GM12878 (cell line): ENCODE measurements at regions not wholly inside any gene's neighbourhood (a gene's known extent, or its start where the extent isn't known, plus 50 kb on each side); places are given as distances from the start of the nearest gene placed in this dataset.

Source experiments
- ATAC-seq: fragments of 200-7000 bp; cut with Tn5 transposase; 3 replicates; pipeline ENCODE4 v1.9.1; 2020; ENCODE audit warnings: mild to moderate bottlenecking, moderate library complexity
- BruUV-seq: library from RNA; stranded (reverse); fragments of 400-500 nt; replicated peaks from 2 replicates; lab custom pipeline; 2021; lab: Mats Ljungman, UMichigan
- CTCF ChIA-PET: fragments of 300-600 bp; sonication (Branson Sonifier 250); formaldehyde crosslinking; extraction: SDS; loops from one replicate; lab custom pipeline; 2021; ENCODE audit warnings: inconsistent platforms; lab: Yijun Ruan, JAX
- POLR2A ChIA-PET: fragments of 350-600 bp; formaldehyde crosslinking; extraction: SDS; loops from one replicate; lab custom pipeline; 2021; ENCODE audit warnings: inconsistent platforms; lab: Charles Lee
- RAD21 ChIA-PET: fragments of 300-600 bp; sonication (Branson Sonifier 250); formaldehyde crosslinking; loops from one replicate; lab custom pipeline; 2023; ENCODE audit warnings: antibody characterized with exemption; ENCODE audit not compliant: unreplicated experiment; lab: Charles Lee
- SMC1A ChIA-PET: fragments of 300-600 bp; sonication (Branson Sonifier 250); formaldehyde crosslinking; loops from one replicate; lab custom pipeline; 2023; ENCODE audit not compliant: unreplicated experiment, uncharacterized antibody; lab: Charles Lee
- DNase-seq: peaks from one replicate; pipeline ENCODE4 v3.0.0-alpha.2; 2011; ENCODE audit warnings: low read depth, low spot score
- FAIRE-seq: peaks from 3 replicates; lab custom pipeline; 2011; peaks lifted over from hg19 to GRCh38; lab: Jason Lieb, UNC
- H2AFZ ChIP-seq: 2 replicates; pipeline ENCODE4 v1.6.0; 2011; ENCODE audit warnings: low read depth, low read length, control low read depth; ENCODE audit not compliant: control insufficient read depth
- H3K27ac ChIP-seq: 2 replicates; pipeline ENCODE4 v1.5.1; 2011; ENCODE audit warnings: control low read depth; ENCODE audit not compliant: control insufficient read depth, insufficient read depth
- H3K27me3 ChIP-seq, 2 experiments: replicated peaks in 1 of 2; 2 replicates each; pipeline versions ENCODE4 v1.6.0 to v1.6.1; 2011; ENCODE audit warnings: low read length in 1 of 2; ENCODE audit not compliant: control insufficient read depth in 2 of 2, insufficient read depth in 2 of 2
- H3K36me3 ChIP-seq, 2 experiments: 2 replicates each; pipeline ENCODE4 v1.5.1; 2011; ENCODE audit warnings: low read length in 1 of 2; ENCODE audit not compliant: control insufficient read depth in 2 of 2, insufficient read depth in 2 of 2
- H3K4me1 ChIP-seq: 2 replicates; pipeline ENCODE4 v1.6.1; 2011; ENCODE audit warnings: mild to moderate bottlenecking, low read length, moderate library complexity, mixed read lengths; ENCODE audit not compliant: control insufficient read depth, insufficient read depth
- H3K4me2 ChIP-seq: 2 replicates; pipeline ENCODE4 v1.6.0; 2011; ENCODE audit warnings: control low read depth; ENCODE audit not compliant: control insufficient read depth, insufficient read depth
- H3K4me3 ChIP-seq: fragments of 200-600 bp; sonication (generic); 2 replicates; pipeline ENCODE4 v1.5.1; 2016
- H3K79me2 ChIP-seq: 2 replicates; pipeline ENCODE4 v1.6.0; 2011; ENCODE audit warnings: low read length; ENCODE audit not compliant: control insufficient read depth, insufficient read depth
- H3K9ac ChIP-seq: 2 replicates; pipeline ENCODE4 v1.8.0; 2011; ENCODE audit warnings: low read length, control low read depth, mixed read lengths; ENCODE audit not compliant: control insufficient read depth, insufficient read depth
- H3K9me3 ChIP-seq: replicated peaks from 3 replicates; pipeline ENCODE4 v1.5.1; 2011; ENCODE audit warnings: mild to moderate bottlenecking, low read length; ENCODE audit not compliant: control insufficient read depth, insufficient read depth
- H4K20me1 ChIP-seq: 2 replicates; pipeline ENCODE4 v1.6.0; 2011; ENCODE audit not compliant: control insufficient read depth, insufficient read depth
- ATF7 ChIP-seq: fragments of 450-650 bp; IDR thresholded peaks from 2 replicates; pipeline ENCODE4 v1.6.1; 2016; ENCODE audit warnings: low read depth, mild to moderate bottlenecking
- BACH1 ChIP-seq: fragments of 450-650 bp; IDR thresholded peaks from 2 replicates; pipeline ENCODE4 v1.6.1; 2017; ENCODE audit warnings: mild to moderate bottlenecking, borderline replicate concordance
- BCL11A ChIP-seq: IDR thresholded peaks from 2 replicates; pipeline ENCODE4 v1.6.1; 2011; ENCODE audit warnings: low read depth, low read length
- CBFB ChIP-seq: IDR thresholded peaks from 2 replicates; pipeline ENCODE4 v1.6.1; 2016; ENCODE audit warnings: antibody characterized with exemption, low read depth
- EGR1 ChIP-seq, 2 experiments: IDR thresholded peaks; 1 replicate in 1 of 2; 2 replicates in 1 of 2; pipeline ENCODE4 v1.6.1; 2011 to 2012; ENCODE audit warnings: low read depth in 2 of 2, low read length in 2 of 2, borderline replicate concordance in 1 of 2, mild to moderate bottlenecking in 1 of 2, moderate library complexity in 1 of 2
- IRF4 ChIP-seq: IDR thresholded peaks from 2 replicates; pipeline ENCODE4 v1.6.1; 2011; ENCODE audit warnings: low read depth, low read length
- MTA3 ChIP-seq: IDR thresholded peaks from 2 replicates; pipeline ENCODE4 v1.6.1; 2012; ENCODE audit warnings: low read length, inconsistent platforms, borderline replicate concordance
- RAD51 ChIP-seq: fragments of 450-650 bp; IDR thresholded peaks from 2 replicates; pipeline ENCODE4 v1.6.1; 2016; ENCODE audit warnings: moderate library complexity, mild to moderate bottlenecking, inconsistent platforms
- SMC3 ChIP-seq: IDR thresholded peaks from 2 replicates; pipeline ENCODE4 v1.6.1; 2011; ENCODE audit warnings: low read length, improper control_type of control experiment, borderline replicate concordance
- SUPT20H ChIP-seq: IDR thresholded peaks from 2 replicates; pipeline ENCODE4 v1.6.1; 2011; ENCODE audit warnings: low read depth, mild to moderate bottlenecking, low read length, moderate library complexity, borderline replicate concordance; ENCODE audit not compliant: control insufficient read depth
- USF2 ChIP-seq: IDR thresholded peaks from 2 replicates; pipeline ENCODE4 v1.6.1; 2011; ENCODE audit warnings: low read depth, low read length, improper control_type of control experiment, borderline replicate concordance
- YBX1 ChIP-seq: fragments of 450-650 bp; IDR thresholded peaks from 2 replicates; pipeline ENCODE4 v1.6.1; 2016; ENCODE audit warnings: antibody characterized with exemption
- YY1 ChIP-seq: IDR thresholded peaks from 2 replicates; pipeline ENCODE4 v1.6.1; 2011; ENCODE audit warnings: low read depth, mild to moderate bottlenecking, low read length
- ZNF207 ChIP-seq: fragments of 450-650 bp; IDR thresholded peaks from 2 replicates; pipeline ENCODE4 v1.6.1; 2014; ENCODE audit warnings: antibody characterized with exemption, mild to moderate bottlenecking, borderline replicate concordance
- WGBS: methylation state at CpG from one replicate; pipeline ENCODE4 v1.1.6; 2016; ENCODE audit warnings: low lambda C conversion rate; ENCODE audit not compliant: insufficient replicate concordance, insufficient coverage; ENCODE audit errors: missing lambda C conversion rate; 5-methylcytosine and 5-hydroxymethylcytosine counted together
- in situ Hi-C: fragments of 300-500 bp; cut with MboI; formaldehyde crosslinking; loops from 9 replicates; pipeline ENCODE4 v1.14.3; 2018; ENCODE audit warnings: mixed read lengths
- intact Hi-C: fragments of 100-400 bp; cut with micrococcal nuclease; formaldehyde crosslinking; loops from one replicate; pipeline ENCODE4 v1.14.2; 2022; ENCODE audit not compliant: unreplicated experiment
- TF ChIP-seq, protein P1 (sequence below): fragments of 450-650 bp; IDR thresholded peaks from 2 replicates; pipeline ENCODE4 v1.6.1; 2014; ENCODE audit warnings: mild to moderate bottlenecking
- TF ChIP-seq, protein P2 (sequence below): IDR thresholded peaks from 2 replicates; pipeline ENCODE4 v1.6.1; 2012; ENCODE audit warnings: low read depth, low read length, improper control_type of control experiment
- TF ChIP-seq, protein P3 (sequence below): IDR thresholded peaks from 2 replicates; pipeline ENCODE4 v1.6.1; 2011; ENCODE audit warnings: mild to moderate bottlenecking, low read depth, low read length, moderate library complexity; ENCODE audit not compliant: insufficient replicate concordance

DNA sequence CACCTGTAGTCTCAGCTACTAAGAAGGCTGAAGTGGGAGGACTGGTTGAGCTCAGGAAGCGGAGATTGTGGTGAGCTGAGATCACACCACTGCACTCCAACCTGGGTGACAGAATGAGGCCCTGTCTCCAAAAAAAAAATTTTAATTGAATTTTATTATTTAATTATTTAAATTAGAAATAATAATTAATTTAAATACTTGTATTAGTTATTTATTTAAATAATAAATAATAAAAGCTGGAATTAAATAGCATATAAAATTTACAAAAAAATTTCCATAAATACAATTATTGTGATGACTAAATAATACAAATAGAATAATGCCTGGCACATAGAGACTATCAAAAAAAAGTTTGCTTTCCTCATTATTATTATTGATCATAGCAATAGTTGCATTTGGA is 371.5 kb downstream of the KCNA4 start:
- Histone ChIP-seq H3K79me2 (no peaks in the 10 kb centered on the region), H4K20me1 (no peaks in the 10 kb centered on the region), H3K27me3 (no peaks in the 10 kb centered on the region), H3K4me1 (no peaks in the 10 kb centered on the region), H3K4me3 (no peak overlapping the region), H2AFZ (no peak overlapping the region), H3K4me2 (no peak overlapping the region), H3K9me3 (no peaks in the 10 kb centered on the region), H3K27ac (no peak overlapping the region), H3K9ac (no peak overlapping the region), H3K36me3 (no peaks in the 10 kb centered on the region)
- 0% methylated on average over 1 of the region's 1 CpG for WGBS
- ATAC-seq: no peak
- no peak for FAIRE-seq
- no TSS peak for BruUV-seq
- ChIA-PET RAD21 (no interaction called here), POLR2A (no interaction called here), CTCF (interaction anchor here (1.0 kb wide), 1 partner anchor 9 kb away, joined by 3 read pairs; no protein-coding TSS in a partner anchor), SMC1A (interaction anchor here (1.5 kb wide), 2 partner anchors 8 to 33 kb away, joined by 3 read pairs; no protein-coding TSS in a partner anchor)
- intact Hi-C loops: no loop called here
- in situ Hi-C loops: no loop called here
- TF ChIP-seq BACH1: no peak
- no peak for TF ChIP-seq YBX1
- no peak for TF ChIP-seq YY1
- no peak for TF ChIP-seq ZNF207
- TF ChIP-seq CBFB: no peak
- TF ChIP-seq MTA3: no peak
- no peak for TF ChIP-seq EGR1 (IDR thresholded peaks at IDR 0.05; ENCODE audit: borderline replicate concordance in 1 of 2, low read depth in 2 of 2, low read length in 2 of 2)
- TF ChIP-seq, protein P1, sequence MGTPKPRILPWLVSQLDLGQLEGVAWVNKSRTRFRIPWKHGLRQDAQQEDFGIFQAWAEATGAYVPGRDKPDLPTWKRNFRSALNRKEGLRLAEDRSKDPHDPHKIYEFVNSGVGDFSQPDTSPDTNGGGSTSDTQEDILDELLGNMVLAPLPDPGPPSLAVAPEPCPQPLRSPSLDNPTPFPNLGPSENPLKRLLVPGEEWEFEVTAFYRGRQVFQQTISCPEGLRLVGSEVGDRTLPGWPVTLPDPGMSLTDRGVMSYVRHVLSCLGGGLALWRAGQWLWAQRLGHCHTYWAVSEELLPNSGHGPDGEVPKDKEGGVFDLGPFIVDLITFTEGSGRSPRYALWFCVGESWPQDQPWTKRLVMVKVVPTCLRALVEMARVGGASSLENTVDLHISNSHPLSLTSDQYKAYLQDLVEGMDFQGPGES: no peak
- DNase-seq: no peak

DNA sequence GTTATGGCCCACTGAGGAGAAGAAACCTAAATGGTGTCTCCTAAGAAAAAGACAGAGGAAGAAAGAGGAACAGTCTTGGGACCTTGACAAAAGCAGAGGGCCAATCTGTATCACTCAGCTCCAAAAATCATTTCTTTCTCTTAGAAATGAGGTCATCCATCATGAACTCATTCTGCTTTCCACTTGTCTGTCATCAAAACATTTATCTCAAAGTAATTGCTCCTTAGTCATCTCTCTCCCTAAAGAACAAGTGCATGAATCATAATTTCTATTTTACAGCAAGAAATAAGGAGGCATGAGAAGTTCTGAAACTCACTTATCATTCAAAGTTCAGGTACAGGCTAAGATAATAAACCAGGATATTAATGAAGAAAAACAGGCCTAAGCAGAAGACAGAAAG is 375.6 kb downstream of the KCNA4 start:
- POLR2A ChIA-PET: no interaction called here
- Histone ChIP-seq H3K79me2 (no peaks in the 10 kb centered on the region), H4K20me1 (no peaks in the 10 kb centered on the region), H2AFZ (no peak overlapping the region), H3K27me3 (no peaks in the 10 kb centered on the region), H3K4me3 (no peak overlapping the region), H3K36me3 (no peaks in the 10 kb centered on the region), H3K4me1 (no peaks in the 10 kb centered on the region), H3K4me2 (no peak overlapping the region), H3K9ac (no peak overlapping the region), H3K27ac (no peak overlapping the region), H3K9me3 (no peaks in the 10 kb centered on the region)
- SMC1A ChIA-PET: interaction anchor here (1.2 kb wide), 1 partner anchor 51 kb away, joined by 4 read pairs; no protein-coding TSS in a partner anchor
- no peak for DNase-seq
- intact Hi-C loops (no loop called here), in situ Hi-C loops (no loop called here)
- FAIRE-seq: no peak
- no TSS peak for BruUV-seq
- ATAC-seq: no peak
- CTCF ChIA-PET: interaction anchor here (1.5 kb wide), 1 partner anchor 502 kb away, joined by 4 read pairs; no protein-coding TSS in a partner anchor
- RAD21 ChIA-PET: no interaction called here
- no peak for TF ChIP-seq RAD51
- TF ChIP-seq SUPT20H: no peak
- no peak for TF ChIP-seq ATF7
- no peak for TF ChIP-seq BCL11A
- no peak for TF ChIP-seq USF2
- TF ChIP-seq, protein P2, sequence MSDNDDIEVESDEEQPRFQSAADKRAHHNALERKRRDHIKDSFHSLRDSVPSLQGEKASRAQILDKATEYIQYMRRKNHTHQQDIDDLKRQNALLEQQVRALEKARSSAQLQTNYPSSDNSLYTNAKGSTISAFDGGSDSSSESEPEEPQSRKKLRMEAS: no peak
- no peak for TF ChIP-seq IRF4
- TF ChIP-seq, protein P3, sequence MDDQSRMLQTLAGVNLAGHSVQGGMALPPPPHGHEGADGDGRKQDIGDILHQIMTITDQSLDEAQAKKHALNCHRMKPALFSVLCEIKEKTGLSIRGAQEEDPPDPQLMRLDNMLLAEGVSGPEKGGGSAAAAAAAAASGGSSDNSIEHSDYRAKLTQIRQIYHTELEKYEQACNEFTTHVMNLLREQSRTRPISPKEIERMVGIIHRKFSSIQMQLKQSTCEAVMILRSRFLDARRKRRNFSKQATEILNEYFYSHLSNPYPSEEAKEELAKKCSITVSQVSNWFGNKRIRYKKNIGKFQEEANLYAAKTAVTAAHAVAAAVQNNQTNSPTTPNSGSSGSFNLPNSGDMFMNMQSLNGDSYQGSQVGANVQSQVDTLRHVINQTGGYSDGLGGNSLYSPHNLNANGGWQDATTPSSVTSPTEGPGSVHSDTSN: no peak
- TF ChIP-seq SMC3: no peak
- no peak for TF ChIP-seq YY1
